Mesothelial cell of epicardium (in vitro differentiated cells): ENCODE measurements at regions not wholly inside any gene's neighbourhood (a gene's known extent, or its start where the extent isn't known, plus 50 kb on each side); places are given as distances from the start of the nearest gene placed in this dataset.

Experiments used
- DNase-seq, 2 experiments: peaks; one replicate each; pipeline ENCODE4 v3.0.0; 2021; ENCODE audit warnings: low spot score in 2 of 2; ENCODE audit not compliant: unreplicated experiment in 2 of 2
- H3K27ac Mint-ChIP-seq: 2 replicates; pipeline ENCODE4 v1.8.0; 2021; ENCODE audit warnings: mixed read lengths
- H3K27me3 Mint-ChIP-seq: 2 replicates; pipeline ENCODE4 v1.8.0; 2021; ENCODE audit warnings: low read depth, mixed read lengths
- H3K36me3 Mint-ChIP-seq: 2 replicates; pipeline ENCODE4 v1.8.0; 2021; ENCODE audit warnings: mixed read lengths
- H3K4me1 Mint-ChIP-seq: 2 replicates; pipeline ENCODE4 v1.8.0; 2021; ENCODE audit warnings: mixed read lengths
- H3K4me3 Mint-ChIP-seq: 2 replicates; pipeline ENCODE4 v1.8.0; 2021; ENCODE audit warnings: mild to moderate bottlenecking, moderate library complexity, mixed read lengths
- H3K9me3 Mint-ChIP-seq: 2 replicates; pipeline ENCODE4 v1.8.0; 2021; ENCODE audit warnings: mixed read lengths
- TF ChIP-seq, protein P1 (sequence below): fragments of 200-600 bp; sonication (generic); IDR thresholded peaks from one replicate; pipeline ENCODE4 v1.5.0; 2021; ENCODE audit warnings: antibody characterized with exemption; ENCODE audit not compliant: unreplicated experiment

DNA sequence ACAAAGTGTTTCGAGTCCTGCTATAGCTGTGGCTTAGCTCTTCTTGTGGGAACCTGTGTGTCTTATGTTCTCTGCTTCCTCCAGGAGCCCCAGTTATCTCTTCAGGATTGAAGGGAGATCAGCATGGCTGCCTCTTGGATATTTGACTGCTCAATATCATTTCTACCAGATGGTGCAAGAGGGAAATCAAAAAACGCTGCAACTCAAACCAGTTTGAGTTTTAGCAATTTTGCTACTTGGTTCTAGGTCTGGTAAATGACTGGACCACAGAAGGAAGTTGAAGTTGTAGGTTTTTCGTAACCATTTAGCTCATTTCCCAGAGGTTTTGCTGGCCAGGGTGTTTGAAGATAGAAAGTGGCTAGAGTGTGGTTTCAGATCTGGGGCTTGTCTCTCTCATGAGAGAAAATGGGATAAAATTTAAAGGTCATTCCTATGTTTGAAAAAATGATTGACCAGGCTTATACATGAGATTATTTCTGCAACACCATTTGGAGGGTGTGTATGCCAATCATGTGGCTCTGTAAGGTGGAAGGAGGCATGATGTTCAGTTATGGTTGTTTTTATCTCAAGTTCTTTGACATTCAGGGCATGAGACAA, 210.4 kb downstream of the SPRY1 start:
- Mint-ChIP-seq H3K27ac (no peak overlapping the region), H3K4me3 (no peak overlapping the region), H3K27me3 (no peaks in the 10 kb centered on the region), H3K36me3 (no peaks in the 10 kb centered on the region), H3K9me3 (peaks cover 6% of the 10 kb centered on the region), H3K4me1 (peaks cover 6% of the 10 kb centered on the region)
- TF ChIP-seq, protein P1, sequence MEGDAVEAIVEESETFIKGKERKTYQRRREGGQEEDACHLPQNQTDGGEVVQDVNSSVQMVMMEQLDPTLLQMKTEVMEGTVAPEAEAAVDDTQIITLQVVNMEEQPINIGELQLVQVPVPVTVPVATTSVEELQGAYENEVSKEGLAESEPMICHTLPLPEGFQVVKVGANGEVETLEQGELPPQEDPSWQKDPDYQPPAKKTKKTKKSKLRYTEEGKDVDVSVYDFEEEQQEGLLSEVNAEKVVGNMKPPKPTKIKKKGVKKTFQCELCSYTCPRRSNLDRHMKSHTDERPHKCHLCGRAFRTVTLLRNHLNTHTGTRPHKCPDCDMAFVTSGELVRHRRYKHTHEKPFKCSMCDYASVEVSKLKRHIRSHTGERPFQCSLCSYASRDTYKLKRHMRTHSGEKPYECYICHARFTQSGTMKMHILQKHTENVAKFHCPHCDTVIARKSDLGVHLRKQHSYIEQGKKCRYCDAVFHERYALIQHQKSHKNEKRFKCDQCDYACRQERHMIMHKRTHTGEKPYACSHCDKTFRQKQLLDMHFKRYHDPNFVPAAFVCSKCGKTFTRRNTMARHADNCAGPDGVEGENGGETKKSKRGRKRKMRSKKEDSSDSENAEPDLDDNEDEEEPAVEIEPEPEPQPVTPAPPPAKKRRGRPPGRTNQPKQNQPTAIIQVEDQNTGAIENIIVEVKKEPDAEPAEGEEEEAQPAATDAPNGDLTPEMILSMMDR: no peak
- no peak for DNase-seq

- Mint-ChIP-seq H3K27ac (no peak overlapping the region), H3K4me1 (peaks cover 5% of the 10 kb centered on the region), H3K27me3 (no peaks in the 10 kb centered on the region), H3K36me3 (no peaks in the 10 kb centered on the region), H3K9me3 (no peaks in the 10 kb centered on the region), H3K4me3 (no peak overlapping the region)
- TF ChIP-seq, protein P1: no peak
- no peak for DNase-seq
Observed at GRCh38 chr4:123609829-123610228, 213.2 kb downstream of the SPRY1 start.

- no peaks in the 10 kb centered on the region for H3K9me3 Mint-ChIP-seq
- no peaks in the 10 kb centered on the region for H3K27me3 Mint-ChIP-seq
- no peak overlapping the region for H3K27ac Mint-ChIP-seq
- no peaks in the 10 kb centered on the region for H3K36me3 Mint-ChIP-seq
- TF ChIP-seq, protein P1: no peak
- H3K4me1 Mint-ChIP-seq: peaks cover 12% of the 10 kb centered on the region
- no peak overlapping the region for H3K4me3 Mint-ChIP-seq
- DNase-seq: no peak
Observed at GRCh38 chr4:123613586-123614344, 217.2 kb downstream of the SPRY1 start.

DNA sequence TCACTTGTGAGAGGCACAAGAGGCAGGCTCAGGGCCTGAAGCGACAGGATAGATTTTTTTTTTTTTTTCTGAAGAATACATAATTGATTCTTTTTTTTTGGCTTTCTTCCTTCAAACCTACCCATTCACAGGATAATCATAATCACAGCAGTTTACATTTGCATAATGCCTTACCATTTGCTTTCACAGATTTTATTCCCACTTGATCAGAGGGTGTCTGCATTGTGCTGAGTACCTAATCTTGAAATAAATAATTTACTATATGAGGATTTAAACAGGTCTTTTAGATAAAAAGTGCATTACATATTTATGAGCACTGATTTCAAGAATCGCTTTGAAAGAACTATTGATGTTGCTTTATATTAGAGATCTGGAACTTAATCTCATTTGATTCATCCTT, 219.3 kb downstream of the SPRY1 start:
- no peak for DNase-seq
- H3K36me3 Mint-ChIP-seq: no peaks in the 10 kb centered on the region
- no peak overlapping the region for H3K4me3 Mint-ChIP-seq
- TF ChIP-seq, protein P1: no peak
- H3K27me3 Mint-ChIP-seq: no peaks in the 10 kb centered on the region
- H3K9me3 Mint-ChIP-seq: no peaks in the 10 kb centered on the region
- H3K27ac Mint-ChIP-seq: no peak overlapping the region
- peaks cover 10% of the 10 kb centered on the region for H3K4me1 Mint-ChIP-seq

GRCh38 chr4:123616951-123617461, 220.4 kb downstream of the SPRY1 start:
- H3K36me3 Mint-ChIP-seq: no peaks in the 10 kb centered on the region
- H3K4me3 Mint-ChIP-seq: no peak overlapping the region
- H3K27me3 Mint-ChIP-seq: no peaks in the 10 kb centered on the region
- TF ChIP-seq, protein P1: no peak
- peak overlapping the region; percentile 76 for H3K27ac Mint-ChIP-seq
- no peak for DNase-seq
- H3K9me3 Mint-ChIP-seq: no peaks in the 10 kb centered on the region
- peaks cover 19% of the 10 kb centered on the region for H3K4me1 Mint-ChIP-seq
